ENCODE measurements at regions not wholly inside any gene's neighbourhood (a gene's known extent, or its start where the extent isn't known, plus 50 kb on each side); places are given as distances from the start of the nearest gene placed in this dataset.

DNA sequence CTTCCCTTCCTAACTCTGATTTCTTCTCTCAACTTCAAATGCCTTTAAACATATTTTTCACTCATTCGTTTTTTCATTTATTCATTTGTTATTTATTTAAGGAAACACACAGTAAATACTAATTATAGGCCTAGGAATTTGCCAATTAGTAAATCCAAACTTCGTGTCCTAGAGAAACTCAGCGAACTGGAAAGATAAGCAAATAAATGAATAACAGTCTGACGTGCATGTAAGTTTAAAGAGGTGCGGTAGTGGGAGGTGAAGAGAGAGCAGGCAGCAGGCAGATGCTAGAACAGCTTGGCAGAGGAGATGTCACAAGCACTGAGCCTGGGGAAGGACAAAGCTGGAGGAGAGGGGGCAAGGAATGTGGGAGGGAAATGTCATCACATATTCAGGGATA, 228.2 kb downstream of the DPY19L2 start:
- TF ChIP-seq EZH2 (IDR thresholded peaks at IDR 0.05; ENCODE audit: borderline replicate concordance, low read depth, low read length, severe bottlenecking) (no peak), CTCF (IDR thresholded peaks at IDR 0.05; ENCODE audit: extremely low read depth in 1 of 2, insufficient read depth in 1 of 2, low read depth in 1 of 2, low read length in 2 of 2) (no peak), POLR2AphosphoS5 (IDR thresholded peaks at IDR 0.05; ENCODE audit: insufficient read depth, low read depth, low read length) (no peak), POLR2A (IDR thresholded peaks at IDR 0.05; ENCODE audit: low read depth, low read length) (no peak), GATA2 (IDR thresholded peaks at IDR 0.05; ENCODE audit: insufficient read depth, insufficient read length, low read depth, low read length) (no peak), MYC (IDR thresholded peaks at IDR 0.05; ENCODE audit: low read depth, low read length) (no peak), FOS (IDR thresholded peaks at IDR 0.05; ENCODE audit: borderline replicate concordance, insufficient read depth, low read length) (no peak)
- TF ChIP-seq, protein P1, sequence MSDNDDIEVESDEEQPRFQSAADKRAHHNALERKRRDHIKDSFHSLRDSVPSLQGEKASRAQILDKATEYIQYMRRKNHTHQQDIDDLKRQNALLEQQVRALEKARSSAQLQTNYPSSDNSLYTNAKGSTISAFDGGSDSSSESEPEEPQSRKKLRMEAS (IDR thresholded peaks at IDR 0.05; ENCODE audit: insufficient read depth, insufficient read length), result no peak

Measured in endothelial cell of umbilical vein (primary cell).